NCI-H2227 treated with DMSO at 0.1 percent for 48 hours (cell line): ENCODE measurements at regions not wholly inside any gene's neighbourhood (a gene's known extent, or its start where the extent isn't known, plus 50 kb on each side); places are given as distances from the start of the nearest gene placed in this dataset.
A peak's percentile ranks its signal among the peaks of the same experiment; 100 is the strongest.

Experiments used
- DNase-seq: peaks from one replicate; lab custom pipeline; 2025; lab: John Stamatoyannopoulos, UW

DNA sequence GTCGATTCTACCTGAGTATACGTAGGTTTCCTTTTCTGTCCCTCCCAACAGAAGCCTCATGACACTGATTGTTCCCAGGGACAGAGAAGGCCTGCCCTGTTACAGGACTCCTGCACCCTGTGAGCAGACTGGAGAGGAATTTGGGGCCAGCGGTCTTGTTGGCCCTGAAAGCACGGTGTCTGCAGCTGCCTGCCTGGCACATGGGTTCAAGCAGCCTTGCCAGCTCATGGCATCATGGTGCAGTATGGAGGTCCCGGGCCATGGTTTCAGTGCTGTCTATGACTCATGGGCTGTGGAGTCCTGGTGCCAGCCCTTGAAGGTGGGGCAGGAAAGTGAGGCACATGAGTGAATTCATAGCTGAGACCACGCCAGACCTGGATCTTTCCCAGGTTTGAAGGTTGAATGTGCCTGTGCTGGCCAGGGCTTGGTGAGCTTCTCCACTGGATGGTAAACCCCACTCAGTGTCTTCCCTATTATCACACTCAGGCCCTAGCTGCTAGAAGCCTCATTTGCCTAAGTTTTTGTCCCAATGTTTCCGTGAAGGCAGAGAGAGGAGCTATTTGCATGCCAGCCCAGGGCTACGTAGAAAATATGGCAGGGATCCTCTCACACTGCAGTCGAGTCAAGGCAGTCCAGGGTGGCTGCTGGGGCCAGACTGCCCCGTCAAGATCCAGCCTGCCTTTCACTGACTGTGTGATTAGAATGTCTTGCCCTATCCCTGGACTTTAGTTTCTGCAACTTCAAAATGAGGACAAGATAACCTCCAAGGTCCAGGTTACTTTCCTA is 277.2 kb upstream of the CCL2 start:
- no peak for DNase-seq

DNA sequence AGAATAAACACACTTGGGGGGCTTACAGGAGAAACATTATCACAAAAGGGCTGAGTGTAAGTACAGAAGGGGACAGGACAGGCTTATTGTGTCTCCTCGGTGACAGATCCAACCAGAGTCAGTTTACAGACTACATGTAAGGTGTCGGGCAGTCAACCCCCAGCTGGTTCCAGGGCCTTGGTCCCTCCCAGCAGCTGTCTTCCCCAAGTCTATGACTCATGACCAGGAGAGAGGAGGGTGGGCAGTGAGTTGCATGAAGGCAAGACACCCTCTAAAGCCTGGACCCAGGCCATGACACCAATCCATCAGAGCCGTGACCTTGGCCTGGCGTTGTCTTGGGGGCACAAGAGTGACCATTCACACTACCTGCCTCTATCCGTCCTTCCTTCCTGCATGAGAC is 276.2 kb upstream of the CCL2 start:
- DNase-seq: no peak

DNA sequence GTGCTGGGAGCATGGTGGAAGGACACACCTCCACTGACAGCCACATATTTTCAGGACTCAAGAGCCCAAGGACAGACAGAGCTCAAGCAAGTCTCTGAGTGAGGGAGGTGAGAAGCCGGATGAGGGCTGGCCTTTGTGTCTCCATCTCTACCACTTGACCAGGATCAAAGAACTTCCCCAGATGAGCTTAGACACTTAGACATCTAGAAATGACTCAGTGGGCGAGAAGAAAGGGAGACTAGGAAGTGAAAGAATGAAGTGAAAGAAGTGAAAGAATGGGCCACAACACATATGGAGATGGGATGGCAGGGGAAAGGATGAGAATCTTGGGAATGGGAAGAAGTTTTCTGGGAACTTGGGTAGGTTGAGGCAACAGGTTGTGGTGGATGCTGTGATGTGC is 274.9 kb upstream of the CCL2 start:
- no peak for DNase-seq

DNA sequence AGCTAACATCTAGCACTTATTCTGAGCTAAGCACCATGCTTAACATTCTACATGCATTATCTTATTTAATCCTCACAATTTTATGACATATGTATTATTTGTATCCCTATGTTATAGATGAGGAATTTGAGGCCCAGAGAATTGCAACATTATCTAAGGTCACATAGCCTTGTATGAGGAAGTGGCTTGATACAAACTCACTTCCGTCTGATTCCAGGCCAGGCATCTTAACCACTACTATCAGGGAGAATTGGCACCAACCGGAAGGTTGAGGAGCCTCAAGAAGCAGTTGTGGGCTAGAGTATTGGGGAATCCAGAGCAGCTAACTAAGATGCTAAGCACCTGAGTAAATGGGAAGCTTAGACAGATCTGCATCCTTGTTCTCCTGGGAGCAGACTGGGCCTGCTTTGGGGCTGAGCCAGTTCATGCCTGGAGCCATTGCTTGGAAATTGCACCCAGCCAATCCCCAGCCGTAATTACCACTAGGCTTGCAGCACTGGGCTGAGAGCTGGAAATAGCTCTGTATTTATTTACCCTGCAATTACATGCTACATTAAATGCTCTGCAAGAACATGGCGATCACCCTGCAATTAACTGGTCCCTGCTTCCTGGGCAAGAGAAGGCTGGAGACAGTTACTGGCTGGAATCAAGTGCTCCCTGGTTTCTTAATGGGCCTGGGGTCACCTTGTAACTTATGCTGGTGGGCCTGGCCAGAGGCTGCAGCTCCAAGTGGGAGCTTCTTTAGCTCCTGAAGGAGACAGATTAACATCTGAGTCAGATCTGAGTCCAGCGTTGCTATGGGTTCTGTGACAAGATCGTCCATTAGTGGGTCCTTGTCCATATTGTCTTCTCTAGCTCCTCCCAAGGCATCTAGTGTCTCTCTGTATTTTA is 273.1 kb upstream of the CCL2 start:
- peak; percentile 93 for DNase-seq

DNA sequence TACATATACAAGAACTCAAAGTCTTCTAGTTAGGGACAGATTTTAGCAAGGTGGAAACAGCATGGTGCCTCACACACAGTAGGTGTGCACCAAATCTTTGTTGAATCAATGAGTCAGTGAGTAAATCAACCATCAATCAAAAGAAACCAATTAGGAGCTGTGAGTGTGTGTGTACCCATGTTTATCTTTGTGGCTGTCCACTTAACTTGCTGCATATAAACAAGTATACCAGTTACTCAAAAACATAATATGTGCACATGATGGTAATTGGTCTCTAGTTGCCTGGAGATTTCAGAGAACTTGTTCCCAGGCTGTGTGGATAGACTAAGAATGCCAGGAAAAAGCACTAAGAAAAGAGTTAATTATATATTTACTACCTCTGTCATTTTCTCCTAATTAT is 272.2 kb upstream of the CCL2 start:
- DNase-seq: no peak

DNA sequence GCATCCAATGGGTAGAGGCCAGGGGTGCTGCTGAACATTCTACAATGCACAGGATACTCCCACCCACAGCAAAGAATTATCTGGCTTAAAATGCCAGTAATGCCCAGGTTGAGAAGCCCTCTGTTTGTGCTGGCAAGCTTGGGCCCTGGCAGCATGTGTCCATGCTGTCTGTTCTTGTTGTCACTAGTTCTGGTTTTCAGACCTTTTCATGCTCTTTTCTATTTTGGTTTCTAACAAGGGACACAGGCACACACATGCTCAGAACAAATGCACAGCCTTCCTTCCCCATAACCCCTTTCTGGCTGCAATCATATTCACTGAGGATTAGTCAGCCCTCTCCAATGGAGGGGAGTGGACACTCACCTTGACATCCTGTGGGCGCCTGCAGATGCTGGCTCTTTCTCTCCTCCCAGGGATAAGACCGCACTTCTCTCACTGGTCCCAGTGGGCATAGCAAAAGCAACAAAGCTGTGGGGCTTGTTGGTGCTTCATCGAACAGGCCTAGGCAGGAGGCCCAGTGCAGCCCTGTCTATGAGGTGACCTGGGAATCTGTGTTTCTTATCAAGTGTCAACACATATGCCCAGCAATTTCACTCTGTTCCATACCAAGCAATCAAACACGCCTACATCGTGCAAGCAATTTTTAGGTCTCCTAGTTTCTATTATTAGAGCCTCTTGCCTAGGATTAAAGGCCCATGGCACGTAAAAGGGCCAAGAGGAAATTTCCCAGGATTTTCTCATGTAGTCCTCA is 271.1 kb upstream of the CCL2 start:
- no peak for DNase-seq

DNA sequence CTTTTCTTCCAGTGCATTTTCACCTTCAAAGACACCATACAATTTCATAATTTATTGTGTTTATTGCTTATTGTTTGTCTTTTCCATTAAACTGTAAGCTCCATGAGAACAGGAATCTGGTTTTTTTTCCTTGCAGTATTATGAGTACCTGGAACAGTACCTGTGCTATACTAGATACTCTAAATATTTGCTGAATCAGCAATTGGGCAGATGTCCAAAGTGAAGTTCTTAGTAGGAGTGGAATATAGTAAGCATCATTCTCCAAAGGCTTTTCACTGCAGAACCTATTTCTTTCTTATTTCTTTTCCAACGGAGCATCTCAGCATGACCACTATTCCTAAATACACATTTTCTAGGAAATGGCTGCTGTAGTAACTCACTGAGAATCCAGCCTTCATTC is 269.0 kb upstream of the CCL2 start:
- DNase-seq: no peak

DNA sequence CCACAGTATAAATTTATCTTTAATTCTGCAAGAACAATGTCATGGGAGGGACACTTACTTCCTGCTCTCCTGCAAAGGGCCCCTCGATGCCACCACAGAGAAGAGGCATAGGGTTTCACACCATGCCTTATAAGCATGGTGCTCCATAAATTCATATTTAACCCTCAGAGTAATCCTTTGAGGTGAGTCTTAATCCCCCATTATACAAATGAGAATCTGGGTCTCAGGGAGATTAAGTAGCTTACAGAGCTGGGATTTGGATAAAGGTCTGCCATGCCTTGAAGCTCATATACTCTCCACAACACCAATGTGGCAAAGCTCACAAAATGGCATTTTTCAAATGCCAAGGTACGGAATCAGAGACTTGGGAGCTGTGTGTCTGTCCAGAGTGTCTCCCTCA is 268.5 kb upstream of the CCL2 start:
- no peak for DNase-seq

DNA sequence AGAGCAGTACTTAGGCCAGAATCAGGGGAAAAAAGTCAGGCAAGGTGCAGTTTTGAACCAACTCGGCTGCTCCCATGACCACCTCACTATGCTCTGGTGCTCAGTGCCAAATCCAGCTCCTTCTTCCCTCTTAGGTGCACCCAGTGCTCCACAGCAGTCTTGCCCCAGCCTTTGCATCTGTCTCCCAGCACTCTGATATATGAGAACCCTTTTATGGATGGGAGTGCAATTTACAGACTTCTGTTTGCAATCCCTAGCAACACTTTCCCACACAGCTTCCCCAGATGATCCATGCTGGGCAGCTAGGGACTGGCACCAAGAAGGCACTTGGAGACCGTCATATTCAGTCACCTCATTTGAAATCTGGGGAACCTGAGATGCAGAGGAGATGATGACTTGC is 267.9 kb upstream of the CCL2 start:
- no peak for DNase-seq

DNA sequence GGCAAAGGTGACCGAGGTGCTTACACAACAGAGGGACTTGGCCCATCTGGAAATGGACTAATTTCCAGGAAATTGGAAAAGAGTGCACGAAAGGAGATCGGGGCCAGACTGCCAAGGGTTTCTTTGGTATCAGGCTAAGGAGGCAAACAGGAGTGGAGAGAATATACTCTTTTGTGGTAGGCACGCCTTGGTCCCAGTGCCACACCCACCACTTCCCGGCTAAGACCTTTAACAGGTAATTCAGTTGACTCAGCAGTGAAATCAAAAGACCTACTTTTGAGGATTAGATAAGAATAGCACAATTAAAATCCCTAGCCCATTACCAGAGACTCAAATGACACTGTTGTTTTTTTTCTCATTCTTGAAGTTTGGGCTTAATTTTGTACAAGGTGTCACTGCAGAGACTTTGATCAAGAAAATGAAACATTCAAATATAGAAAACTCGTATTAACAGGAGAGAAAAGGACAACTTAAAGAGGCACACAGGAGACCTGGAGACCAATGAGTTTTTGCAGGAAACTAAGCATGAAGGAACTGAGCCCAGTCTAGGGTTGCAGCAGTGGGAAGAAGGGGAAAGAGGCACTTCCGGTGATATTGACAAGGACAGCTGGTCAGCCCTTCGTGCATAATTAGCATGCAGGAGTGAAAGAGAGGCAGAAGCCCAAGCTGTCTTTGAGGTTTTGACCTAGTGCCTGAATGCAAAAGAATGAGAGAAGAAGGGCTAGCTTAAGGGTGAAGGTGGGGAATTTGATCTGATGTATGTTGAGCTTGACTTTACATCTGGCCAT is 265.5 kb upstream of the CCL2 start:
- no peak for DNase-seq

DNA sequence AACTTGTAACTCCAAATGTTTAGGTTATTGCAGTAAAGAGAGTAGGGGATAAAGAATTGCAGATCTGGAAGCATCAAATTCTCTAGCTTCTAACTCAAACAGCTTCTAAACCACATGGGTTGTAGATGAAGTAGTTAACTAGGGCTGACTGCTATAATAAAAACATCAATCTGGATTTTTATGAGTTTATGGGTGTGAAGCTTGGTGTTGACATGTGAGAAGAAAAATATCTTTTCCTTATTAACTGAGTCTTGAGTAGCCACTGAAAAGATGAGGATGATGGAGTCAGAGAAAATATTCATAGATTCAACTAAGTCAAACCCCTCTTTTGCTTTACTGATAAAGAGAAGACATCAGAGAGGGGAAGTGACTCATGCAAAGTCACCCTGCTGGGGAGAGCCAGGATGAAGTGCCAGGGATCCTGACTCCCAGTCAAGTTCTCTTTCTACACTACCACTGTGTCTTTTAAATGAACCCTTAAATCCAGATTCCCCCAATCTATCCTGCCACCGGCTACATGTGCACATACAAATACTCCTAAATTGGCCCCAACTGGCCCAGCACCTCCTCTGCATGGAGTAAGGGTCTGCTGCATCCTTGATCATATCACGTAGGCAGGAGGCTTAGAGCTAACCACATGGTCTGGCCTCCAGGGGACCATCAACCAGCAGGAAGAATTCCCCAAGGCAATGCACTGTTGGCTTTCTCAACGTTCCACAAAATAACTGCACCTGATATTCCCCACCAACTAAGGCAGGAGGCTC is 264.0 kb upstream of the CCL2 start:
- no peak for DNase-seq

DNA sequence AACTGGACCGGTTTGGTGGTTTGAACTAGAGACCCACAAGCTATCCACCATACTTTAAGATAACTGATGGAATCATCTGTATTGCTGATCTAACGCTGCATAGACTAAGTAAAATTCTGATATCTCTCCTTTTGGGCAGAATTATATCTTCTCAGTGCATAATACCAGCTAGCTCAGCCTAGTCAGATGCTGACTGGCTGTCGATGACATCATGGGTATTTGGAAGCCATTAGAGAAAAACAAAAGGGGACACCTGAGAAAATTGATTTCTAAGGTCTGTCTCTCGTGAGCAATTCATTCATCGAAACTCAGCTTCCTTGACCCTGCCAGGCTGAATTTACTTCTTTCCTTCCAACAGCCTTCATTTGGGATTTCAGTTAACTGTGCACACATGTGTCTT is 263.0 kb upstream of the CCL2 start:
- no peak for DNase-seq

DNA sequence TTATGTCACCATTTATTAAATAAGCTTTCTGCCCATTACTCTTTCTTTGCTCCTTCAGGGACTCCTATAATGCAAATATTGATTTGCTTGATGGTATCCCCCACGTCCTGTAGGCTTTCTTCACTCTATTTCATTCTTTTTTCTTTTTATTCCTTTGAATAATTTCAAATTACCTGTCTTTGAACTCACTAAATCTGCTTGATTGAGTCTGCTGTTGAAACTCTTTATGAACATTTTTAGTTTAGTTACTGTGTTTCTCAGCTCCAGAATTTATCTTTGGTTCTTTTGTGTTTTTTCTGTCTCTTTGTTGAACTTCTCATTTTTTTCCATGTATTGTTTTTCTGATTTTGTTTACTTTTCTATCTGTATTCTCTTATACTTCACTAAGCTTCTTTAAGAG is 254.4 kb upstream of the CCL2 start:
- DNase-seq: no peak

DNA sequence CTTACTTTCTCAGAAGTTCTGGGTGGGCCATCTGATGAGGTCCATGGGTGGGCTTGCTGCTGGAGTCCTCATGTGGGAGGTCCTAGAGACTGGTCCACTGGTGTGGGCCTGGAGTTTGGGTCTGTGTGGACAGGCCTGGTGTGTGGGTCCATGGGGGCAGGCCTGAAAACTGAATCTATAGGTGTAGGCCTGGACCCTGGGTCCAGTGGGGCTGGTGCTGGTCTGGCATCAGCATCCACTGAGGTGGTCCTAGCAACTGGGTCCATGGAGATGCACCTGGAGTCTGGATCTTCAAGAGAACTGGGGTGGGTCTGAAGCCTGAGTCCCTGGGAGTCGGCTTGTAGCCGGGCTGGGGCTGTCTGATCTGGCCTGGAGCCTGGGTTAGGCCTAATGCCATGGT is 253.8 kb upstream of the CCL2 start:
- DNase-seq: no peak

DNA sequence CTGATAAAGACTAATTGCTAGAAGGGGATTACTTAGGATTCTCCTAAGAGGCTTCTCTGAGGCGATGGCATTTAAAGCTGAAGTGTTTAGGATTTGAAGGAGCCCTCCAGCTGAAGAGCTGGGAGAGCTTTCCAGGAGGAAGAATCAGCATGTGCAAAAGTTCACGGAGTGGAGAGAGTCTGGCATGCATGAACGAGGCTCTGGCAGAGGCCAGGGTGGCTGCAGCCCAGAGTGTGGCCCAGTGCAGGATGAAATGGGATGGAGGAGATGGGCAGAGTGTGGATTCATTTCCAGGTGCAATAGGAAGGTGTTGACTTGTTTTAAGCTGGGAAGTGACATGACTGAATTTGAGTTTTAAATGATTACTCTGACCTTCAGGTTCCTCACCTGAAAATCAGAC is 249.0 kb upstream of the CCL2 start:
- no peak for DNase-seq

DNA sequence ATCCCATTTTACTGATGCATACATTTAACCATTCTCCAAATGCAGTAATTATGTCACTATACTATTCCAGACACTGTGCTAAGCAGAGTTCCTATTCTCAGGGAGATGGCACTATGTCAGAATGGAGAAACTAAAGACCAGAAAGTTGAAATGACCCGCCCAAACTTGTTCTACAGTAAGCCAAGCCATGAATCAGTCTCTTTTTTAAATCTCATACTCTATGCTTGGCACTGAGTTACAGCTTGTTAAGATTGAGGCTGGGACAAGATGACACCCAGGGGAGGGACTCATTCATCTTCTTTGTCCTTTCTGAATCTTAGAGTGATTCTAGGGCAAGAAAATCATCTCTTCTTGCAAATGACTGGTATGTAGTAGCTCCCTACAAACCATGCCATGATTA is 247.0 kb upstream of the CCL2 start:
- DNase-seq: no peak

DNA sequence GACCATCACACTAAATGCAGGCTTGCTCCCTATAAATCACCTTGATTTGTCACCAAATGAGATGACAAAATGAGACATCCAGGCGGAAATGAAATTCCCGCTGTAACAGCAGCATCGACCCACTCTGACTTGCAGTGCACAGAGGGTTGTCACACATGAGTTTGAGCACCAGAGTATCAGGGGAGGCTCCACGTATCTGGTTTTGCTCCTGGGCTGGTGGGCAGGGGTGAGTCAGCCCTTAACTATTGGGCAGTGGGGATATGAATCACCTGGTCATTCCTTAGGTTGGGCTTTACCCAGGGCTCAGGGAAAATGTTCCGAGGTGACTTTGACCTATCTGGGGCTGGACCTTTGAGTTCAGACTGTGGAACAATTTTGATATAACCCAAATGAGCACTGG is 245.2 kb upstream of the CCL2 start:
- no peak for DNase-seq

DNA sequence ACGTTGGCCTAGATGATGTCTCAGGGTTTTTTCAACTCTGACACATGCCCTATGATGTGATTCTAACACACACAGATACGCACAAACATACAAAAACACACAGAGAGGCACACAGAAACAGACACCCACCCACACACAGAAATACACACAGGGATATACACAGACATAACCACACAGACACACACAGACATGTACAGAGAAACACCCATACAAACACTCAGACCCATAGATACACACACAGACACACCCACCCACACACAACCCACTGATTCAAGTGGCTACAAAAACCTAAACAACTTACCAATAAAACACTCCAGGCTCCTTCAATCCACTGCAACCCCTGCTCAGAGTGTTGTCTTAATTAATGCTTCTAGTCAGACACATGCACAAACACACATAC is 244.6 kb upstream of the CCL2 start:
- no peak for DNase-seq

DNA sequence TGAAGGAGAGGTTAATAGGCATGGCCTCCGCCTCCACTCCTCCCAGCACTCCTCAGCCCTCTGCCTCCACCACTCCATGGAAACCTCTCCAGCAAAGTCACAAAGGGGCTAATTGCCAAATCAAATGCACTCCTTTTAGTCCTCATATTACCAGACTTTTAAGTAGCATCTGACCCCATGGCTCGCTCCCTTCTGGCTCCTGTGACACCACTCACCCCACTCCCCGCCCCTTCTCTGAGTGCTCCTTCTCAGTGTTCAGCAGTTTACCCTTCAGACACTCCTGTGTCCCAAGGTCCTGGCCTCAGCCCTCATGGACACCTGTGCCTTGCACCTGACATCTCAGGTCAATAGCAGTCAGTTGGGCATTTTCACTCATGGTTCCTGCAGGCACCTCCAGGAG is 243.5 kb upstream of the CCL2 start:
- peak; percentile 25 for DNase-seq

DNA sequence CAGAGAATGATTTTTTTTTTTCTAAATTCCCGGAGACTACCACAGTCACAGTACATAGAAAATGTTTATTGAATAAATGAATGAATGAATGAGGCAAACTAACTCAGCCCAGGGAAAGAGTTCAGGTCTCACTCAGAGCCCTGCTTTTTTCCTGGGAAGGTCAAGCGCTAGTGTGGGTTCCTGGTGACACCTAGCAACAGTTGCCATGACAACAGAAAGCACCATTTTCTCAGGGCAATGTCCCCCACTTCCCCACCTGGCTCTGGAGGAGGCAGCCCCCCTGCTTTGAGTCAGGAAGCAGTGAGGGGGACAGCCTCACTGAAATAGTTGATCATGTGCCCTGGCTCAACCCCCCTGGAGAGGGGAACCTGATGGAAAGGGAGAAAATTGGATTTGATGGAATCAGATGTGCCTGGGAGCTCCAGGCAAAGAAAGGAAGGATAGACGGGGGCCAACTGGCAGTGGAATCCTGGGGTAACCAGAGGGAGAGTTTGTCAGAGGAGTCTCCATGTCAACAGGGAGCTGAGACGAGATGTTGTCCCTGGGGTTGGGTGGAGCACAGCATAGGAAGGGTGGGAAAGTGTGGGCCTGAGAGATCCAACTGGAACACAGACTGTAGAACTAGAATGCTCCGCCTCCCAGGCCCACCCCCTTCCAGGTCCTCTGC is 242.2 kb upstream of the CCL2 start:
- DNase-seq: no peak

DNA sequence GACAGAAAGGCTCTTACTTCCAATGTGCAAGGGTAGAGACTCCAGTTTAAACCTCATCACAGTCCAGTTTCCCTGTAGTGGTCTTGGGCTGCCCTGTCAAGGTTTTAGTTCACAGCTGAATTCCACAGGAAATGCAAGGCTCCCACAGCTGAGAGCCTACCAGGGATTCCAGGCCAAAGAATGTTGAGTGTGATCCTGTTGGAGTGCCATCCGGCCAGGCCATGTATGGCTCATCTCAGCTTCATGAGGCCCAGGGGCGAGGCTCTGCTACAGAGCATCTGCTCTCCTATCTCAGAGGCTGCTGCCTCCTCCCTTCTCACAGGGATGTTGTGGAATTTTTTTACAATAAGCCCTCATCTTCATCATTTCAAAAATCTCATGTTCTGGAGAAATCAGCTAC is 239.8 kb upstream of the CCL2 start:
- DNase-seq: no peak
